SH-SY5Y (cell line): ENCODE measurements at regions not wholly inside any gene's neighbourhood (a gene's known extent, or its start where the extent isn't known, plus 50 kb on each side); places are given as distances from the start of the nearest gene placed in this dataset.

ENCODE experiments used
- GATA2 ChIP-seq: IDR thresholded peaks from 2 replicates; pipeline ENCODE4 v1.6.1; 2011; ENCODE audit warnings: mild to moderate bottlenecking, low read depth, low read length
- GATA3 ChIP-seq: IDR thresholded peaks from 2 replicates; pipeline ENCODE4 v1.6.1; 2011; ENCODE audit warnings: low read depth, mild to moderate bottlenecking, low read length, moderate library complexity

DNA sequence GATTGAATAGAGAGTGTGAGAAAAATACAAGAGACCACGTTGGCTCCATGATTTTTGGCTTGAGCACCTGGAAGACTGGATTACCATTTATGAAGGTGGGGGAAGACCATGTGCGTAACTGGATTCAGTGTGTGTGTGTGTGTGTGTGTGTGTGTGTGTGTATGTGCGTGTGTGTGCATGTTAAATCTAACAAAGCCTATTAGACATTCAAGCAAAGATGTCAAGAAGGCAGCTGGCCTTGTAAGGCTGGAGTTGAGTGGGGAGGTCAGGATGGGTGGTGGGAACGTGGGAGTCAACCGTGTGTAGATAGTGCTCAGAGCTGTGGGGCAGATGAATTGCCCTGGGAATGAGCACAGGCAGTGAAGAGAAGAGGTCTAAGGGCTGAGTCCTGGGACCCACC lies 293.8 kb upstream of the POU3F1 start:
- TF ChIP-seq GATA3 (no peak), GATA2 (no peak)
